ENCODE measurements at regions not wholly inside any gene's neighbourhood (a gene's known extent, or its start where the extent isn't known, plus 50 kb on each side); places are given as distances from the start of the nearest gene placed in this dataset.

DNA sequence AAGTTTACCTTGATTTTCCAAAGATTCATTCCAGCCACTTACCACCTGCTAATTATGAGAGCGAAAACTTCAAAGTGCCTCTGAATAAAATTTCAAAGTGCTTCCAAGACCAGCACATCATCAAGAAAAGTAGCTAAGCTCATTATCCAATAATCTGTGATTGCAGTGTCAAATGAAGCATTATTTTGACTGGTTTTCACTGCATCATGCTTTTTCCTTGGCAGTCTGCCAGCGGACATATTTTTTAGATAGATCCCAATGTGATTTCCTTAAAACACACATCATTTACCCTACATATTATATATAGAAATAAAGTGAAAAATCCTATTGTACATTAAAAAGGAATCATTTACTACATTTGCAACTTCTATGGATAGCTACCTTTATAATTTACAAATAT, 508.6 kb upstream of the FAM174A start:
- TF ChIP-seq ZNF565 (CRISPR knock-in tag; conservative IDR thresholded peaks at IDR 0.05; ENCODE audit: low read depth) (no peak), PPARA (CRISPR knock-in tag; IDR thresholded peaks at IDR 0.05; ENCODE audit: borderline replicate concordance) (no peak), ISL1 (CRISPR knock-in tag; IDR thresholded peaks at IDR 0.05) (no peak)

Measured in SK-N-SH treated with all-trans-retinoic acid at 6 μM for 48 hours (cell line).